GM12864 (cell line): ENCODE measurements at regions not wholly inside any gene's neighbourhood (a gene's known extent, or its start where the extent isn't known, plus 50 kb on each side); places are given as distances from the start of the nearest gene placed in this dataset.
A peak's percentile ranks its signal among the peaks of the same experiment; 100 is the strongest.

Experiments
- DNase-seq: peaks from one replicate; pipeline ENCODE4 v3.0.0-alpha.2; 2011; ENCODE audit warnings: low read depth
- H3K4me3 ChIP-seq: 2 replicates; pipeline ENCODE4 v1.5.1; 2011; ENCODE audit warnings: mild to moderate bottlenecking, low read depth, low read length, control low read depth
- CTCF ChIP-seq: IDR thresholded peaks from 2 replicates; pipeline ENCODE4 v1.5.1; 2011; ENCODE audit warnings: low read depth, mild to moderate bottlenecking, moderate library complexity, low read length, control low read depth, inconsistent platforms; ENCODE audit errors: missing control alignments

- H3K4me3 ChIP-seq = no peak overlapping the region
- no peak for TF ChIP-seq CTCF
- no peak for DNase-seq
These were observed 62.9 kb upstream of the WSB1 start for GRCh38 chr17:27230996-27231395.

GRCh38 chr17:27232328-27232727 lies 61.6 kb upstream of the WSB1 start:
- H3K4me3 ChIP-seq = no peak overlapping the region
- no peak for TF ChIP-seq CTCF
- DNase-seq = no peak

GRCh38 chr17:27233059-27233458 lies 60.9 kb upstream of the WSB1 start:
- TF ChIP-seq CTCF = no peak
- no peak overlapping the region for H3K4me3 ChIP-seq
- no peak for DNase-seq

GRCh38 chr17:27233776-27234175 lies 60.1 kb upstream of the WSB1 start:
- DNase-seq = no peak
- TF ChIP-seq CTCF = no peak
- H3K4me3 ChIP-seq = no peak overlapping the region

- DNase-seq = peak; percentile 47
- TF ChIP-seq CTCF = peak; percentile 80
- H3K4me3 ChIP-seq = no peak overlapping the region
These were observed 57.1 kb upstream of the WSB1 start for GRCh38 chr17:27236717-27237315.

GRCh38 chr17:27237890-27238289 lies 56.0 kb upstream of the WSB1 start:
- no peak for TF ChIP-seq CTCF
- no peak overlapping the region for H3K4me3 ChIP-seq
- no peak for DNase-seq

- H3K4me3 ChIP-seq = no peak overlapping the region
- no peak for TF ChIP-seq CTCF
- peak; percentile 60 for DNase-seq
These were observed 54.9 kb upstream of the WSB1 start for GRCh38 chr17:27239046-27239445.
